BE2C (cell line): ENCODE measurements at regions not wholly inside any gene's neighbourhood (a gene's known extent, or its start where the extent isn't known, plus 50 kb on each side); places are given as distances from the start of the nearest gene placed in this dataset.

ENCODE experiments used
- DNase-seq: peaks from one replicate; pipeline ENCODE4 v3.0.0-alpha.2; 2020
- H3K27me3 ChIP-seq: fragments of 250-450 bp; sonication (Bioruptor Pico); 2 replicates; pipeline ENCODE4 v1.5.1; 2020; ENCODE audit warnings: mild to moderate bottlenecking
- H3K36me3 ChIP-seq: fragments of 250-450 bp; sonication (Bioruptor Pico); 2 replicates; pipeline ENCODE4 v1.5.1; 2020; ENCODE audit warnings: mild to moderate bottlenecking
- H3K4me1 ChIP-seq: fragments of 250-450 bp; sonication (Bioruptor Pico); 2 replicates; pipeline ENCODE4 v1.5.1; 2020
- H3K4me3 ChIP-seq: 2 replicates; pipeline ENCODE4 v1.5.1; 2011; ENCODE audit warnings: low read depth, low read length
- H3K9me3 ChIP-seq: fragments of 250-450 bp; sonication (Bioruptor Pico); 2 replicates; pipeline ENCODE4 v1.5.1; 2020
- CTCF ChIP-seq: IDR thresholded peaks from 2 replicates; pipeline ENCODE4 v1.5.1; 2012; ENCODE audit warnings: mild to moderate bottlenecking, low read depth, low read length

DNA sequence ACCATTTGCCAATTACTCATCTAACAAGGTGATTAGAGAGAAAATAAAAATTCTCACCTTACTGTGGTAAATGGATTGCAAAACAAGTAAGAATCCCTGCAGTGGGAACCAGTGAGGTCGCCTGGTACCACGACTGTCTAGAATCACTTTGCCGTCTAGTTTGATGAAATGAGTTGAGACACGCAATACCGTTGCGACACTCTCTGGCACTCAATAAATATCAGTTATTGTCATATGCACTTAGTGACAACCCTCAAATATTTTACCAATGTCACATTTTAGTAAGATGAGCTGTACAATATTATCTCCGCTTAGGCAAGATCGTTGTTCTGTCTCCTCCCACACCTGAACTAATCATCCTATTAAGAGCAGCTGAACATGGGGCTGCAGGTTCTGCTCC is 114.4 kb upstream of the ADARB2 start:
- no peak for DNase-seq
- Histone ChIP-seq H3K36me3 (no peaks in the 10 kb centered on the region), H3K9me3 (no peaks in the 10 kb centered on the region), H3K4me1 (no peaks in the 10 kb centered on the region), H3K4me3 (no peak overlapping the region), H3K27me3 (no peaks in the 10 kb centered on the region)
- no peak for TF ChIP-seq CTCF

DNA sequence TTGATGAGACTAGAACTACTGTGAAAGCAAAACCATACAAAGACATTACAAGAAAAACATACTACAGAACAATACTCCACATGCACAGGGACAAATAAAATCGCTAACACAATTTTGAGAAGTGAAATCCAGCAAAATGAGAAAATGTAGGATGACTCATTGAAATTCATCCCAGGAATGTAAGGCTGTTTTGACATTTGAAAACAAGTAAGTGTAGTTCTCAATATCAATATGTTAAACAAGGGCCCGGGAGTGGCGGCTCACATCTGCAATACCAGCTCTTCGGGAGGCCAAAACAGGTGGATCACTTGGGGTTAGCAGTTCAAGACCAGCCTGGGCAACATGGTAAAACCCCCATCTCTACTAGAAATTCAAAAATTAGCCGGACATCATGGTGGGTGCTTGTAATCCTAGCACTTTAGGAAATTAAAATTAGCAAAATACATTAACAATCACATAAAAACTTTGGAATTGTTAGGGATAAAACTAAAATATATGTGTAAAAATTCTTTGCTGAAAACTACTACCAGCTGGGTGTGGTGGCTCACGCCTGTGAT is 113.7 kb upstream of the ADARB2 start:
- Histone ChIP-seq H3K4me3 (no peak overlapping the region), H3K4me1 (no peaks in the 10 kb centered on the region), H3K27me3 (no peaks in the 10 kb centered on the region), H3K9me3 (no peaks in the 10 kb centered on the region), H3K36me3 (no peaks in the 10 kb centered on the region)
- TF ChIP-seq CTCF: no peak
- DNase-seq: no peak

GRCh38 chr10:1847361-1847760 is 110.0 kb upstream of the ADARB2 start:
- no peak for TF ChIP-seq CTCF
- Histone ChIP-seq H3K36me3 (no peaks in the 10 kb centered on the region), H3K27me3 (no peaks in the 10 kb centered on the region), H3K9me3 (no peaks in the 10 kb centered on the region), H3K4me1 (no peaks in the 10 kb centered on the region), H3K4me3 (no peak overlapping the region)
- no peak for DNase-seq

GRCh38 chr10:1846032-1846431 is 108.7 kb upstream of the ADARB2 start:
- no peaks in the 10 kb centered on the region for H3K4me1 ChIP-seq
- H3K36me3 ChIP-seq: no peaks in the 10 kb centered on the region
- TF ChIP-seq CTCF: no peak

GRCh38 chr10:1841759-1842158 is 104.4 kb upstream of the ADARB2 start:
- Histone ChIP-seq H3K36me3 (no peaks in the 10 kb centered on the region), H3K4me1 (no peaks in the 10 kb centered on the region), H3K4me3 (no peak overlapping the region), H3K9me3 (no peaks in the 10 kb centered on the region), H3K27me3 (no peaks in the 10 kb centered on the region)
- no peak for TF ChIP-seq CTCF
- DNase-seq: no peak

More at GRCh38 chr10:1846032-1846431, 108.7 kb upstream of the ADARB2 start:
- DNase-seq: no peak
- H3K27me3 ChIP-seq: no peaks in the 10 kb centered on the region
- no peaks in the 10 kb centered on the region for H3K9me3 ChIP-seq
- no peak overlapping the region for H3K4me3 ChIP-seq

GRCh38 chr10:1829712-1830111 is 92.4 kb upstream of the ADARB2 start:
- Histone ChIP-seq H3K27me3 (no peaks in the 10 kb centered on the region), H3K4me3 (no peak overlapping the region), H3K4me1 (no peaks in the 10 kb centered on the region), H3K36me3 (no peaks in the 10 kb centered on the region), H3K9me3 (no peaks in the 10 kb centered on the region)
- no peak for TF ChIP-seq CTCF
- no peak for DNase-seq
